GM18505 (cell line): ENCODE measurements at regions not wholly inside any gene's neighbourhood (a gene's known extent, or its start where the extent isn't known, plus 50 kb on each side); places are given as distances from the start of the nearest gene placed in this dataset.

Experiments
- ATAC-seq: cut with Tn5 transposase; IDR thresholded peaks from one replicate; pipeline ENCODE4 v1.9.1; 2021; ENCODE audit not compliant: unreplicated experiment
- POLR2A ChIP-seq: IDR thresholded peaks from 4 replicates; pipeline ENCODE4 v1.6.1; 2011; ENCODE audit warnings: borderline replicate concordance; ENCODE audit not compliant: insufficient read depth, insufficient read length; ENCODE audit errors: extremely low read depth

GRCh38 chr4:83852085-83852451 lies 316.2 kb downstream of the GPAT3 start:
- ATAC-seq, result no peak
- TF ChIP-seq POLR2A, result no peak

DNA sequence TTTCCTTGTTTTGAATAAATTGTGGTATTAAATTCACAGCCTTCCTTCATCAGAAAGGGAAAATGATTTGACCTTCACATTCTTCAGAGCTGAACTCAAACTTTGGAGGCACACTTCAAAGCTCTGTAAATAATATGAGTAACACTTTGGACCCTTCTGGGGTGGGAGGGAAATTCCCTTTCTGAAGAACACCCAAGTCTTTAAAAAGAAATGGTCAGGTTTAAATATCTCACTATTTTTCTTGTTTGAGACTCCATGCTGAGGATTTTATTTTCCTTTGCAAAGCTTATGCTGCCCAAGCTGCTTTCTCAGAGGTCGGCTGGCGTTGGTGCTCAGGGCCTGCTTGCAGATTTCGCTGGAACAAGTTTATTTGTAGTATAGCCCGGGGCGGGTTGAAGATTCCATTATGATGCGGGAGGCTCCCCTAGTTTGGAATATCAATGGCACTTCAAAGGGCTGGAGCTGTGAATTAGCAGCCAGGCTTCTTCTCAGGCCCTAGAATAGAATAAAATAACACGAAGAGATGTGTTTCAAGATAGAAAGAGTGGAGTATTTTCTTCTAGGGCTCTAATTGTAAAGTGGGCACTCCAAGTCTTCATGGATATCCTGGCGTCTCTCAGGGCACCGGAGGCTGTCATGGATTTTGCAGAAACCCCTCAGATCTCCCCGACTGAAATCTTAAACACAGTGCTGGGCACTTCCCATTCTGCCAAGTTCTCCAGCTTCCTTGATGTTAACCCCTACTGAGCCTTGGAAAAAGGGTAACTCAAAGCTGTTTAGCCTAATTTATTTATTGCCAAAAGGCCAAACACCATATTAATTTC lies 315.6 kb downstream of the GPAT3 start:
- no peak for TF ChIP-seq POLR2A
- no peak for ATAC-seq

- ATAC-seq, result no peak
- TF ChIP-seq POLR2A, result no peak
These were observed 314.5 kb downstream of the GPAT3 start for GRCh38 chr4:83850435-83850834.

DNA sequence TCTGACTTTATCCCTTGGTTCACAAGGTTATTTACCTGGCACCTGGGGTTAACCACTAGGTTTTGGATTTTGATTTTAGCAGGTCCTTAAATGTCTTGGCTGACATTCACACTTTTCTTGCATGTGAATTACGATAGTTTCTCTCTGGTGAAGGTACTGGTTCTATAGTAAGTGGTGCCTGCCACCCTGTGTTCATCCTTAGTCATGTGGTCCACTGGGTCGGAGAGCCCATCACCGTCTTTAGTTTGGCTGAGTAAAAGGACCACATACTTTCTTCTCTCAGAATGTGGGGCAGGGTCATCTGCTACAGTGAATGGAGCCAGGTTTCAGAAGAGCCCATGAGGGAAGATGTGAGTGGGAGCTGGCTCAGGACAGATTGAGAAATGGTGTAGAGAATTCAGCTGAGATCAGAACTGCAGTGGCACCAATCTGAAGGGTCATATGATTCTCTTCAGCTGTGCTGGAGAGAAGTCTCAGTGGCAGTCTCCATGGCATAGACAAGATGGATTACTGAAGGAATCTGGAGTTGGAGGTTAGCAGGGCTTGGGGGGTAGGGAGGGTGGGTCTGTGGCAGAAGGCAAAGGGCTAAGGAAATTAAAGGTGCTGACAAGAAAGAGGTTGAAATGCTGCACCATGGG lies 310.4 kb downstream of the GPAT3 start:
- ATAC-seq, result no peak
- no peak for TF ChIP-seq POLR2A

GRCh38 chr4:83839615-83840014 lies 303.7 kb downstream of the GPAT3 start:
- no peak for TF ChIP-seq POLR2A
- no peak for ATAC-seq

GRCh38 chr4:83837614-83838308 lies 301.9 kb downstream of the GPAT3 start:
- no peak for ATAC-seq

GRCh38 chr4:83833920-83834319 lies 298.0 kb downstream of the GPAT3 start:
- ATAC-seq, result no peak
- TF ChIP-seq POLR2A, result no peak

More at GRCh38 chr4:83837614-83838308, 301.9 kb downstream of the GPAT3 start:
- no peak for TF ChIP-seq POLR2A

- ATAC-seq, result no peak
- no peak for TF ChIP-seq POLR2A
These were observed 296.4 kb downstream of the GPAT3 start for GRCh38 chr4:83832110-83832825.

DNA sequence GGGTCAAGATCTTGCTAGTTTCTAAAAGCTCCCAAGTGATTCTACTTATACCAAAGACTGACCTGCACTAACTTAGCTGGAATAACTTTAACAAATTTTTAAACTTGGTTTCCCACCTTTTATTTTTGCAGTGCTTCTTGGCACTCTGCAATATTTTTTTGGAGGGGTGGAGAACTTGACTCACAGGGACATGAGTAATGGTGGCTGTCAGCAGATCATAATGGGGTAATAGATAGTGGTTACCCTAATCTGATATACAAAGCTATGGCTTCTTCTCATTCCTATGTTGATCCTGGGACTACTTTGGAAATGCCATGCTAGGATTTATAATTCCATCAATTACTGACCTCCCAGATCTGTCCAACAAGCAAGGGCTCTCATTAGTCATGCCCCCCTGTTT lies 295.7 kb downstream of the GPAT3 start:
- ATAC-seq, result no peak
- no peak for TF ChIP-seq POLR2A

DNA sequence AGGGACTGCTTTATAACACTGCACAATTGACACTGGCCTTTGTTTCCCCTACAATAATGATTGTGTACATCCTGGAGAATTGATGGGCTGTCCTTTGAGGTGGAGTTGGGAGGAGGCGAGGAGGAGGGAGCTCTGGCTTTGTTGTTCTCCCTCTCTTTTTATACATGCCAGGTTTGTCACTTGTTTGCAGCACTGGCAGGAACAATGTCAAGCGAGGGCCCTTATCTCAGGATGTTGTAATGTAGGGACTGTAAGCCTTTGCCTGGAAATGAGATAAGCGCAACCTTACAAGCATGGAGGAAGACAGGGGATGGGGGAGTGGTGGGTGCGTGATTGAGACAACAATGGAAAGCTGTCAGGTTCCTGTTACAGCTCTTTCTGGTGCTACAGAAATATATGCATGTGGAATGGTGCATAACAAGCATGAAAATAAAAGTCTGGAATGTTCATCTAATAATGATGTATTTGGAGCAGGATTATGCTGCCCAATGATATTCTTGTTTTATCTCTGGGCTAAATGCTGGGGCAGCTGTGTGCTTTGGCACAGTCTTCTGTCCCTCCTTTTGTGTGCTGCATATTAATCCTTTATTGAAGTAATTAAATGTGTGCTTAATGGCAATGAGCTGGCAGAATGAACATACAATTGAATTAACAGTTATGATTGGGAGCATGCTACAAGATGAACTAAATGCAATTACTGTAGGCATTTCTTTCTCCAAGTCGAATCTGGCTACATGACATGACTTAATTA lies 294.4 kb downstream of the GPAT3 start:
- TF ChIP-seq POLR2A, result no peak
- ATAC-seq, result no peak

DNA sequence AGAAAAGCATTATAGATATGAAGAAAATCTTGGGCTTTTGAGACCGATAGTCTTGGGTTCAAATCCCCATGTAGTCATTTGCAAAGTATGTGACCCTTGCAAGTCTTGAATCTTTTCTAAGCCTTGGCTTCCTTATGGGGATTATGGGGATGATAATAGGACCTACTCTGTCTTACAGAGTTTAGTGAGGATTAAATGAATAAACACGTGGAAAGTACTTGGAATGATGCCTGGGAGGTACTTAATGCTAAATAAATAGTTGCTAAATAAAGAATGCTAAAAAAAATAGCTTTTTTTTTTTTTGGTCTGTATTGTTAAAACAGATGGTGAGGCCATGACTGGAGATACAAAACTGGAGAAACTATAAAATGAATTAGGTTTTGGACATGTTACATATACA lies 292.7 kb downstream of the GPAT3 start:
- no peak for TF ChIP-seq POLR2A

GRCh38 chr4:83821493-83821892 lies 285.6 kb downstream of the GPAT3 start:
- no peak for ATAC-seq
- no peak for TF ChIP-seq POLR2A

More for the DNA sequence above, 292.7 kb downstream of the GPAT3 start:
- no peak for ATAC-seq
